ENCODE measurements at regions not wholly inside any gene's neighbourhood (a gene's known extent, or its start where the extent isn't known, plus 50 kb on each side); places are given as distances from the start of the nearest gene placed in this dataset.

DNA sequence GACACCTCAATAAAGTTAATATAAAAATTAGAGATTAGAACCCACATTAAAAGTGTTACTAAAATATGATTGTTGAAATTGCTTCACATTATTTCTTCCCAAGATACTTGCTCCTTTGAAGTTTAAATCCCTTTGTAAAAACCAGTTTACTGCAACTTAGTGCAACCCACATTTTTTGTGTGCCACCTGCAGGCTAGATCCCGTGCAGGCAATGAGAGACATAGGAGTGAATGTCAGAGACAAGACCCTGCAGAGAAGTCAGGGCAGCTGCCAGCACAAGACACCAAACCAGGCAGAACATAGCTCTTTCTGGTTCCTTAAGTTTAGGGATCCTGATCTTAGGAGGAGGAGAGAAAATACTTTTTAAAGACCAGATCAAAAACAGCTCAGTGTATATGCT is 142.8 kb upstream of the MTNR1B start:
- TF ChIP-seq JUND (IDR thresholded peaks at IDR 0.05) (no peak), CTCF (IDR thresholded peaks at IDR 0.05; ENCODE audit: low read depth, low read length, missing input control) (no peak), EGR1 (IDR thresholded peaks at IDR 0.05; ENCODE audit: low read depth in 2 of 2) (no peak), HNF4A (conservative IDR thresholded peaks at IDR 0.05) (no peak), FOXA1 (IDR thresholded peaks at IDR 0.05) (no peak), RXRA (IDR thresholded peaks at IDR 0.05) (no peak), SP1 (IDR thresholded peaks at IDR 0.05) (no peak), TAF1 (conservative IDR thresholded peaks at IDR 0.05) (no peak), HNF4G (IDR thresholded peaks at IDR 0.05) (no peak), FOXA2 (IDR thresholded peaks at IDR 0.05) (no peak), NR2F2 (IDR thresholded peaks at IDR 0.05) (no peak), YY1 (IDR thresholded peaks at IDR 0.05) (no peak), GABPA (IDR thresholded peaks at IDR 0.05 in 1 of 2, conservative IDR thresholded peaks at IDR 0.05 in 1 of 2) (no peak), RAD21 (IDR thresholded peaks at IDR 0.05) (no peak)
- TF ChIP-seq, protein P1, sequence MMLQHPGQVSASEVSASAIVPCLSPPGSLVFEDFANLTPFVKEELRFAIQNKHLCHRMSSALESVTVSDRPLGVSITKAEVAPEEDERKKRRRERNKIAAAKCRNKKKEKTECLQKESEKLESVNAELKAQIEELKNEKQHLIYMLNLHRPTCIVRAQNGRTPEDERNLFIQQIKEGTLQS (IDR thresholded peaks at IDR 0.05) = no peak
- TF ChIP-seq, protein P2, sequence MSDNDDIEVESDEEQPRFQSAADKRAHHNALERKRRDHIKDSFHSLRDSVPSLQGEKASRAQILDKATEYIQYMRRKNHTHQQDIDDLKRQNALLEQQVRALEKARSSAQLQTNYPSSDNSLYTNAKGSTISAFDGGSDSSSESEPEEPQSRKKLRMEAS (IDR thresholded peaks at IDR 0.05) = no peak
- TF ChIP-seq, protein P3, sequence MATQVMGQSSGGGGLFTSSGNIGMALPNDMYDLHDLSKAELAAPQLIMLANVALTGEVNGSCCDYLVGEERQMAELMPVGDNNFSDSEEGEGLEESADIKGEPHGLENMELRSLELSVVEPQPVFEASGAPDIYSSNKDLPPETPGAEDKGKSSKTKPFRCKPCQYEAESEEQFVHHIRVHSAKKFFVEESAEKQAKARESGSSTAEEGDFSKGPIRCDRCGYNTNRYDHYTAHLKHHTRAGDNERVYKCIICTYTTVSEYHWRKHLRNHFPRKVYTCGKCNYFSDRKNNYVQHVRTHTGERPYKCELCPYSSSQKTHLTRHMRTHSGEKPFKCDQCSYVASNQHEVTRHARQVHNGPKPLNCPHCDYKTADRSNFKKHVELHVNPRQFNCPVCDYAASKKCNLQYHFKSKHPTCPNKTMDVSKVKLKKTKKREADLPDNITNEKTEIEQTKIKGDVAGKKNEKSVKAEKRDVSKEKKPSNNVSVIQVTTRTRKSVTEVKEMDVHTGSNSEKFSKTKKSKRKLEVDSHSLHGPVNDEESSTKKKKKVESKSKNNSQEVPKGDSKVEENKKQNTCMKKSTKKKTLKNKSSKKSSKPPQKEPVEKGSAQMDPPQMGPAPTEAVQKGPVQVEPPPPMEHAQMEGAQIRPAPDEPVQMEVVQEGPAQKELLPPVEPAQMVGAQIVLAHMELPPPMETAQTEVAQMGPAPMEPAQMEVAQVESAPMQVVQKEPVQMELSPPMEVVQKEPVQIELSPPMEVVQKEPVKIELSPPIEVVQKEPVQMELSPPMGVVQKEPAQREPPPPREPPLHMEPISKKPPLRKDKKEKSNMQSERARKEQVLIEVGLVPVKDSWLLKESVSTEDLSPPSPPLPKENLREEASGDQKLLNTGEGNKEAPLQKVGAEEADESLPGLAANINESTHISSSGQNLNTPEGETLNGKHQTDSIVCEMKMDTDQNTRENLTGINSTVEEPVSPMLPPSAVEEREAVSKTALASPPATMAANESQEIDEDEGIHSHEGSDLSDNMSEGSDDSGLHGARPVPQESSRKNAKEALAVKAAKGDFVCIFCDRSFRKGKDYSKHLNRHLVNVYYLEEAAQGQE (IDR thresholded peaks at IDR 0.05) = no peak
- TF ChIP-seq, protein P4, sequence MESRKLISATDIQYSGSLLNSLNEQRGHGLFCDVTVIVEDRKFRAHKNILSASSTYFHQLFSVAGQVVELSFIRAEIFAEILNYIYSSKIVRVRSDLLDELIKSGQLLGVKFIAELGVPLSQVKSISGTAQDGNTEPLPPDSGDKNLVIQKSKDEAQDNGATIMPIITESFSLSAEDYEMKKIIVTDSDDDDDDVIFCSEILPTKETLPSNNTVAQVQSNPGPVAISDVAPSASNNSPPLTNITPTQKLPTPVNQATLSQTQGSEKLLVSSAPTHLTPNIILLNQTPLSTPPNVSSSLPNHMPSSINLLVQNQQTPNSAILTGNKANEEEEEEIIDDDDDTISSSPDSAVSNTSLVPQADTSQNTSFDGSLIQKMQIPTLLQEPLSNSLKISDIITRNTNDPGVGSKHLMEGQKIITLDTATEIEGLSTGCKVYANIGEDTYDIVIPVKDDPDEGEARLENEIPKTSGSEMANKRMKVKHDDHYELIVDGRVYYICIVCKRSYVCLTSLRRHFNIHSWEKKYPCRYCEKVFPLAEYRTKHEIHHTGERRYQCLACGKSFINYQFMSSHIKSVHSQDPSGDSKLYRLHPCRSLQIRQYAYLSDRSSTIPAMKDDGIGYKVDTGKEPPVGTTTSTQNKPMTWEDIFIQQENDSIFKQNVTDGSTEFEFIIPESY (IDR thresholded peaks at IDR 0.05) = no peak
- no peaks in the 10 kb centered on the region for H3K9me3 ChIP-seq (ENCODE audit: control insufficient read depth in 4 of 4, low read length in 3 of 4)
- no peaks in the 10 kb centered on the region for H3K4me1 ChIP-seq (ENCODE audit: control insufficient read depth in 4 of 4, insufficient read depth in 4 of 4, low read length in 3 of 4)
- no peaks in the 10 kb centered on the region for H3K27me3 ChIP-seq (ENCODE audit: control insufficient read depth in 4 of 4, insufficient read depth in 4 of 4, low read length in 3 of 4)
- 71% methylated on average over 1 of the region's 1 CpG for WGBS
- no peak for DNase-seq (ENCODE audit: low spot score)
- no peaks in the 10 kb centered on the region for H3K36me3 ChIP-seq (ENCODE audit: control insufficient read depth in 4 of 4, insufficient read depth in 3 of 4, low read depth in 1 of 4, low read length in 3 of 4)
- no peak overlapping the region for H3K4me3 ChIP-seq (ENCODE audit: low read depth in 1 of 3, low read length in 3 of 3)
- no peak overlapping the region for H3K9ac ChIP-seq (ENCODE audit: low read depth in 1 of 2, low read length in 2 of 2)
- no peak overlapping the region for H3K27ac ChIP-seq (ENCODE audit: low read depth in 1 of 2, low read length in 2 of 2)

Measured in liver (tissue), 8 donors.